Stomach (tissue), 8 donors: ENCODE measurements at regions not wholly inside any gene's neighbourhood (a gene's known extent, or its start where the extent isn't known, plus 50 kb on each side); places are given as distances from the start of the nearest gene placed in this dataset.

Experiments used
- DNase-seq, 2 donors: peaks; one replicate each; pipeline versions ENCODE4 v3.0.0 to v3.0.0-alpha.2; 2013 to 2019
- H3K27ac ChIP-seq, 5 donors: fragments of 200-600 bp in 4 of 5; sonication (generic) in 4 of 5; one replicate each; pipeline ENCODE4 v1.5.1; 2013 to 2019; ENCODE audit warnings: mild to moderate bottlenecking in 1 of 5, moderate library complexity in 1 of 5
- H3K27me3 ChIP-seq, 3 donors: fragments of 200-600 bp; sonication (generic); one replicate each; pipeline ENCODE4 v1.5.1; 2017 to 2019; ENCODE audit warnings: mixed run types in 1 of 3
- H3K36me3 ChIP-seq, 4 donors: fragments of 200-600 bp; sonication (generic); 1 replicate in 3 of 4; 2 replicates in 1 of 4; pipeline ENCODE4 v1.5.1; 2016 to 2019
- H3K4me1 ChIP-seq, 4 donors: fragments of 200-600 bp; sonication (generic); one replicate each; pipeline ENCODE4 v1.5.1; 2016 to 2019
- H3K4me3 ChIP-seq, 4 donors: fragments of 200-600 bp; sonication (generic) in 3 of 4; one replicate each; pipeline ENCODE4 v1.5.1; 2016 to 2019; ENCODE audit warnings: mild to moderate bottlenecking in 1 of 4
- H3K9me3 ChIP-seq, 4 donors: fragments of 200-600 bp; sonication (generic); one replicate each; pipeline ENCODE4 v1.5.1; 2016 to 2019
- EP300 ChIP-seq: sonication (generic); formaldehyde crosslinking; IDR thresholded peaks from one replicate; pipeline ENCODE4 v1.6.1; 2017; ENCODE audit warnings: antibody characterized with exemption
- POLR2A ChIP-seq, 4 donors: fragments of 450-650 bp; IDR thresholded peaks; one replicate each; pipeline ENCODE4 v1.6.1; 2016; ENCODE audit warnings: antibody characterized with exemption in 4 of 4, control low read depth in 2 of 4, mild to moderate bottlenecking in 1 of 4, moderate library complexity in 1 of 4
- POLR2AphosphoS5 ChIP-seq, 3 donors: sonication (generic); formaldehyde crosslinking; IDR thresholded peaks; one replicate each; pipeline ENCODE4 v1.6.1; 2016; ENCODE audit warnings: antibody characterized with exemption in 3 of 3
- WGBS, 5 donors: extraction: QIAGEN DNeasy Blood & Tissue Kit in 3 of 5; methylation state at CpG; one replicate each; pipeline versions ENCODE4 v1.1.5 to v1.1.7; 2013 to 2018; 5-methylcytosine and 5-hydroxymethylcytosine counted together
- intact Hi-C: fragments of 100-400 bp; cut with DNase I; formaldehyde crosslinking; loops from one replicate; pipeline ENCODE4 v1.15.1; 2023; ENCODE audit warnings: low total_unique reads
- TF ChIP-seq, protein P1 (sequence below), 7 experiments: fragments of 450-650 bp in 4 of 7; fragments of 200-600 bp in 3 of 7; sonication (generic) in 3 of 7; IDR thresholded peaks; one replicate each; pipeline ENCODE4 v1.5.1; 2016 to 2019; ENCODE audit warnings: antibody characterized with exemption in 7 of 7, control low read depth in 2 of 7, mild to moderate bottlenecking in 1 of 7
- donor health status: healthy with polysubstance abuse.
- donor health status: Bipolar disorder and iron deficiency.
- donor health status: healthy.

DNA sequence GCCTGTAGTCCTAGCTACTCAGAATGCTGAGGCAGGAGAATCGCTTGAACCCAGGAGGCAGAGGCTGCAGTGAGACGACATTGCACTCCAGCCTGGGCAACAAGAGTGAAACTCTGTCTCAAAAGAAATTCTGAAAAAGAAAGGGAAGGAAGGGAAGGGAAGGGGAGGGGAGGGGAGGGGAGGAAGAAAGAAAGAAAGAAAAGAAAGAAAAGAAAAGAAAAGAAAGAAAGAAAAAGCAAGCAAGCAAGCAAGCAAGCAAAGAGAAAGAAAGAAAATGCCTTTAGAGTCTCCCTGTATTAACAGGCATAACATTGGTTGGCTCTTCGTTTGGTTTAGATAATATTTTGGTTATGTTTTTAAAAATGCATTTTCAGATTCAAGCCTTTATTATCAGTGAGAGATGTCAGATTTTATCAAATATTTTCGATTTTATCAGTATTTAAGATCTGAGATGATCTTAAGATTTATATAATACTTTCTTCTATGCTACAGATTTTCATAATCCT lies 281.1 kb downstream of the NPIPA8 start:
- WGBS, 5 donors = 51 to 65% (median 61%) methylated on average over 4 of the region's 4 CpGs
- Histone ChIP-seq H3K27me3 (no peaks in the 10 kb centered on the region), H3K27ac (no peak overlapping the region), H3K36me3 (no peaks in the 10 kb centered on the region), H3K9me3 (peaks cover 0 to 8% (median 2%) of the 10 kb centered on the region in 4 donors), H3K4me1 (no peaks in the 10 kb centered on the region), H3K4me3 (no peak overlapping the region)
- no peak for TF ChIP-seq POLR2AphosphoS5 (IDR thresholded peaks at IDR 0.05)
- TF ChIP-seq, protein P1, sequence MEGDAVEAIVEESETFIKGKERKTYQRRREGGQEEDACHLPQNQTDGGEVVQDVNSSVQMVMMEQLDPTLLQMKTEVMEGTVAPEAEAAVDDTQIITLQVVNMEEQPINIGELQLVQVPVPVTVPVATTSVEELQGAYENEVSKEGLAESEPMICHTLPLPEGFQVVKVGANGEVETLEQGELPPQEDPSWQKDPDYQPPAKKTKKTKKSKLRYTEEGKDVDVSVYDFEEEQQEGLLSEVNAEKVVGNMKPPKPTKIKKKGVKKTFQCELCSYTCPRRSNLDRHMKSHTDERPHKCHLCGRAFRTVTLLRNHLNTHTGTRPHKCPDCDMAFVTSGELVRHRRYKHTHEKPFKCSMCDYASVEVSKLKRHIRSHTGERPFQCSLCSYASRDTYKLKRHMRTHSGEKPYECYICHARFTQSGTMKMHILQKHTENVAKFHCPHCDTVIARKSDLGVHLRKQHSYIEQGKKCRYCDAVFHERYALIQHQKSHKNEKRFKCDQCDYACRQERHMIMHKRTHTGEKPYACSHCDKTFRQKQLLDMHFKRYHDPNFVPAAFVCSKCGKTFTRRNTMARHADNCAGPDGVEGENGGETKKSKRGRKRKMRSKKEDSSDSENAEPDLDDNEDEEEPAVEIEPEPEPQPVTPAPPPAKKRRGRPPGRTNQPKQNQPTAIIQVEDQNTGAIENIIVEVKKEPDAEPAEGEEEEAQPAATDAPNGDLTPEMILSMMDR (IDR thresholded peaks at IDR 0.05) = no peak
- no peak for TF ChIP-seq EP300
- no peak for TF ChIP-seq POLR2A (IDR thresholded peaks at IDR 0.05)
- no peak for DNase-seq
- intact Hi-C loops = no loop called here

DNA sequence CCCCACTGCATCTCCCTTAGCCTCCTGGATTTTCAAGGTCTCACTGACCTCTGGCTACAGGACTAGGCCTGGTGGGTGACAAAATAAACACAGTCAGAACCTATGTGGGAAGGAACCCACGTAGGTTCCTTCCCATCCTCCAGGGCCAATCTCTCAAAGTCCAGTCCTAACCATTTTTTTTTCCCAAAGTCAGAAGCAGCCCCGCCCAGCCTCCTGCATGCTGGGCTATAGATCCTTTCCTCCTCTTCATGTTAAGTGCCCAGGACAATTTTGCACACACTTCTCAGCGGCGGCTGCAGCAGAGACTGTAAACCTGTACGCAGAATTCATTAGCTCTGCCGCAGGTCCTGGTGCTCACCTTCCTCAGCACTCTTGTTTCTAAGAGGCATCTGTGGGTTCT lies 285.8 kb downstream of the NPIPA8 start:
- Histone ChIP-seq H3K4me1 (no peaks in the 10 kb centered on the region), H3K9me3 (peaks cover 0 to 4% (median 2%) of the 10 kb centered on the region in 4 donors), H3K36me3 (no peaks in the 10 kb centered on the region), H3K27me3 (peaks cover 0 to 7% (median 0%) of the 10 kb centered on the region in 3 donors), H3K27ac (no peak overlapping the region), H3K4me3 (no peak overlapping the region)
- intact Hi-C loops = no loop called here
- DNase-seq = no peak
- TF ChIP-seq, protein P1 (IDR thresholded peaks at IDR 0.05) = no peak
- TF ChIP-seq POLR2A (IDR thresholded peaks at IDR 0.05) = no peak
- 80 to 85% (median 83%) methylated on average over 6 of the region's 6 CpGs for WGBS, 5 donors

DNA sequence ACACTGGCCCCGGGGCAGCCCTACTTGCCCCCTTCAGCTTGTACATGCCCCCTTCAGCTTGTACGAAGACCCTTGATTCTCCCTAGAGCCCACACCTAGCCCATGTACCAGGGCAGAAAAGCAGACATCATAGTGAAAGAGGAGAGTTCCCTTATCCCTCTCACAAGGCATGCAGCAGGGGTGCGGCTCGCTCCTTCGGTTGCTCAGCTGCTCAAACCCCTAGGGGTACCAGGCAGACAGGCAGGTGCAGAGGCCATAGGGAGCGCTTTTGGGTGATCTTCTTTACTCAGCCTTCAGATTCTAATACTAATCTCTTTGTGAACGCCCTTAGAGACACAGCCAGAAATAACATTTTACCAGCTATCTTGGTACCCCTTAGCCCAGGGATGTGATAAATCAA lies 286.3 kb downstream of the NPIPA8 start:
- TF ChIP-seq POLR2A (IDR thresholded peaks at IDR 0.05) = no peak
- H3K9me3 ChIP-seq = peaks cover 0 to 4% (median 2%) of the 10 kb centered on the region in 4 donors
- no peak overlapping the region for H3K4me3 ChIP-seq
- intact Hi-C loops = no loop called here
- H3K4me1 ChIP-seq = no peaks in the 10 kb centered on the region
- peaks cover 0 to 7% (median 0%) of the 10 kb centered on the region in 3 donors for H3K27me3 ChIP-seq
- no peak overlapping the region for H3K27ac ChIP-seq
- DNase-seq = no peak
- WGBS, 5 donors = 77 to 89% (median 81%) methylated on average over 7 of the region's 7 CpGs
- H3K36me3 ChIP-seq = no peaks in the 10 kb centered on the region

DNA sequence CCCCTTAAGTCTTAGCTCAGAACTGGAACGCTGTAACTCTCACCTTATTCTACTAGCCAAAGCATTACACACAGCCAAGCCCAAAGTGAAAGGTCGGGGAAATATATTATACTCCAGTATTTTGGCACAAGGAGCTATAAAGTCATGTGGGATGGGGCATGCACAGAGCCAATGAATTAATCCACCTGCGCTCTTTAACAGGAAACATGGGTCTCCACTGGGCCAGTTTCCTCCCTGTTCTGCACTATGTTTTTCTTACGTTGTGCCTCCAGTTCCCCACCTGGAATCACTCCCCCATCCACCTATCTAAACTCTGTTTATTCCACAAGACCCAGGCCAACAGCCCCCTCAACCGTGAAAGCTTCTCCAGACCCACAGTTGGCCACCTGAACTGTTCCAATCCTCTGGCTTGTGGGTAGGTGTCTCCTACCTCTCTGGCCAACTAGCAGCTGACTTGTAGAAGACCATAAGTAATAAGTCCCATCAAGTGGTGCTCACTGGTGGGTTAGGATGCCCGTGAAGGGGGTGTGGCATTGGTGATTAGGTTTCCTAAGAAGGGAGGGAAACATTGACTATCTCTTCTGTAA lies 286.9 kb downstream of the NPIPA8 start:
- TF ChIP-seq POLR2AphosphoS5 (IDR thresholded peaks at IDR 0.05) (no peak), POLR2A (IDR thresholded peaks at IDR 0.05) (no peak), EP300 (no peak)
- TF ChIP-seq, protein P1 (IDR thresholded peaks at IDR 0.05) = no peak
- intact Hi-C loops = no loop called here

DNA sequence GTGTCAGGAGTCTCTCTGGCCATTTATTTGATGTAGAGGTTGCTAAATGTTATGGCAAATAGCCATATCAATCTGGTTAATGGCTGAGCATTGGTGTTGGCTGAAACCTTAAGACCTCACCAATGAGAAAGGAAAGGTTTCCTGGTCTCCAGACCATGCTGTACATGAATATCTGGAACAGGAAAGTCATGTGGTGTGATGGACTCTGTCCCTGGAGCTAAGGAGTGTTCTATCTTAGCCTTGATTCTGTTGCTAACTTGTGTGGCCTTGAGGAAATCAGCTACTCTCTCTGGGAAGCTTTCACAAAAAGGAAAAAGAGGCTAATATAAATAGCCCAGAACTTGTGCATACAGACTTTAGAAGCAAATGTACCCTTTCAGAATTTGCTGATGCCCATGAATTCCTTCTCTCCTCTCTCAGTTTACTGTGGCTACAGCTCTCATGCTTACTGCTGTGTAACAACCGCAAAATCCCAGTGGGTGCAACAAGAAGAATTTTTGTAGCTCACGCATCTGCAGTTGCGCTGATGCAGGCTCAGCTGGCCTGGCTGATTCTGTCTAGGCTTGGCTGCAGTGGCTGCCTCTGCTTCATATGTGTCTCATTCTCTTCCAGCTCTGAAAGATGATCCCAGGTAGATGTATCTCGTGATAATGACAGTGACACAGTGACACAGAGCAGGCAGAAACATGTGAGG lies 287.5 kb downstream of the NPIPA8 start:
- Histone ChIP-seq H3K36me3 (no peaks in the 10 kb centered on the region), H3K27ac (no peak overlapping the region), H3K4me3 (no peak overlapping the region), H3K27me3 (peaks cover 0 to 7% (median 0%) of the 10 kb centered on the region in 3 donors), H3K9me3 (peaks cover 0 to 4% (median 2%) of the 10 kb centered on the region in 4 donors), H3K4me1 (no peaks in the 10 kb centered on the region)
- DNase-seq = no peak
- TF ChIP-seq EP300 (no peak), POLR2AphosphoS5 (IDR thresholded peaks at IDR 0.05) (no peak), POLR2A (IDR thresholded peaks at IDR 0.05) (no peak)
- TF ChIP-seq, protein P1 (IDR thresholded peaks at IDR 0.05) = no peak
- 77 to 83% (median 80%) methylated on average over 4 of the region's 4 CpGs for WGBS, 5 donors
- intact Hi-C loops = no loop called here

More for the DNA sequence above, 286.9 kb downstream of the NPIPA8 start:
- Histone ChIP-seq H3K4me1 (no peaks in the 10 kb centered on the region), H3K9me3 (peaks cover 0 to 4% (median 2%) of the 10 kb centered on the region in 4 donors), H3K4me3 (no peak overlapping the region), H3K27me3 (peaks cover 0 to 7% (median 0%) of the 10 kb centered on the region in 3 donors), H3K27ac (no peak overlapping the region), H3K36me3 (no peaks in the 10 kb centered on the region)
- WGBS, 5 donors = 63 to 80% (median 77%) methylated on average over 6 of the region's 6 CpGs
- no peak for DNase-seq
